ENCODE measurements at regions not wholly inside any gene's neighbourhood (a gene's known extent, or its start where the extent isn't known, plus 50 kb on each side); places are given as distances from the start of the nearest gene placed in this dataset.

DNA sequence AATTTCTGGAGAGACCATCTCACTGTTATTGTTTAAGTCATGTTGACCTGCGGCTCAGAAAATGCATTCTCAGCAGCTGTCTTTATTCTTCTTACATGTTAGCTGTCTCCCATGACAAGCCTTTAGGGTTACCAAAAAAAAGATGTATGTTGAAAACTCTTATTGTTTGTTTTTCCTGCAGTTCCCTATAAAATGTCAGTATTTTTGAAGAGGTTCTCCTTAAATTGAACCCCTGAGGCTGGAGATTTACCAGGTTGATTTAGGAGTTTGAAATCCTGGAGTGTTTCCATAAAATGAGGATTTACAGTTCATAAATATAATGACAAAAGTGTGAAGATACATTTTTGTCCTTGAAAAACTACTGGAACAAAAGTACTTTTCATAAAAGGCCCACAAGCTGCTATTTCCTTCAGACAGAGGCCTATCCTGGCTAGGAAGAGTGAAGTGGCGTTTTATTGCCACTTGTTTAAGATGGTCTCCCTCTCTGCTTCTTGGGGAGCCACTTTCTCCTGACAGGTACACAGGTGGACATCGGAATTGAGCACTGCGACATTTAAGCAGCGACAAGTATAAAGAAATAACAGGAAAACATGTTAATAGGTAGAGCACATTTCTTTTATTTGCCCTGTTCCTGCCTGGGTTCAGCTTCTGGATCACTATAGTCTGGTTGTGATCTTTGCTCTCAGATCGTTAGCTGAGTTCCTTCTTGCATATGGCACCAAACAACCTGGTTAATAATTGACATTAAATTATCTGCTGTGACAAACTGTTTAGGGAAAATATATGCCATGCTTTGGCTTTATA lies 344.8 kb upstream of the RPS23 start (continued):
- peak; percentile 64 for TF ChIP-seq ASH2L (IDR thresholded peaks at IDR 0.05; ENCODE audit: insufficient read length, low read depth, low read length)
- no peak for TF ChIP-seq HHEX (CRISPR knock-in tag; IDR thresholded peaks at IDR 0.05)
- no peak for TF ChIP-seq ZFP36L1 (CRISPR knock-in tag; IDR thresholded peaks at IDR 0.05)
- no peak for TF ChIP-seq GATAD1 (CRISPR knock-in tag; IDR thresholded peaks at IDR 0.05)
- peak; percentile 49; the same call in 1 of the 2 replicates for TF ChIP-seq ERF (CRISPR knock-in tag; IDR thresholded peaks at IDR 0.05)
- peak; percentile 68; the same call in 1 of the 2 replicates for TF ChIP-seq HNRNPUL1 (IDR thresholded peaks at IDR 0.05; ENCODE audit: low read depth, low read length)
- TF ChIP-seq AHDC1 (CRISPR knock-in tag; IDR thresholded peaks at IDR 0.05; ENCODE audit: borderline replicate concordance) = peak; percentile 73; the same call in 1 of the 2 replicates
- no peak for TF ChIP-seq FOXP1 (IDR thresholded peaks at IDR 0.05)
- peak; percentile 48; the same call in 1 of the 2 replicates for TF ChIP-seq FOXP1 (CRISPR knock-in tag; IDR thresholded peaks at IDR 0.05)
- TF ChIP-seq ZNF331 (CRISPR knock-in tag; IDR thresholded peaks at IDR 0.05) = peak; percentile 60; the same call in 1 of the 2 replicates
- TF ChIP-seq TOPORS (CRISPR knock-in tag; IDR thresholded peaks at IDR 0.05) = no peak
- TF ChIP-seq FIP1L1 (IDR thresholded peaks at IDR 0.05; ENCODE audit: borderline replicate concordance, insufficient read depth, low read depth, low read length) = no peak
- no peak for TF ChIP-seq ZBTB1 (CRISPR knock-in tag; IDR thresholded peaks at IDR 0.05; ENCODE audit: borderline replicate concordance)
- TF ChIP-seq, protein P1, sequence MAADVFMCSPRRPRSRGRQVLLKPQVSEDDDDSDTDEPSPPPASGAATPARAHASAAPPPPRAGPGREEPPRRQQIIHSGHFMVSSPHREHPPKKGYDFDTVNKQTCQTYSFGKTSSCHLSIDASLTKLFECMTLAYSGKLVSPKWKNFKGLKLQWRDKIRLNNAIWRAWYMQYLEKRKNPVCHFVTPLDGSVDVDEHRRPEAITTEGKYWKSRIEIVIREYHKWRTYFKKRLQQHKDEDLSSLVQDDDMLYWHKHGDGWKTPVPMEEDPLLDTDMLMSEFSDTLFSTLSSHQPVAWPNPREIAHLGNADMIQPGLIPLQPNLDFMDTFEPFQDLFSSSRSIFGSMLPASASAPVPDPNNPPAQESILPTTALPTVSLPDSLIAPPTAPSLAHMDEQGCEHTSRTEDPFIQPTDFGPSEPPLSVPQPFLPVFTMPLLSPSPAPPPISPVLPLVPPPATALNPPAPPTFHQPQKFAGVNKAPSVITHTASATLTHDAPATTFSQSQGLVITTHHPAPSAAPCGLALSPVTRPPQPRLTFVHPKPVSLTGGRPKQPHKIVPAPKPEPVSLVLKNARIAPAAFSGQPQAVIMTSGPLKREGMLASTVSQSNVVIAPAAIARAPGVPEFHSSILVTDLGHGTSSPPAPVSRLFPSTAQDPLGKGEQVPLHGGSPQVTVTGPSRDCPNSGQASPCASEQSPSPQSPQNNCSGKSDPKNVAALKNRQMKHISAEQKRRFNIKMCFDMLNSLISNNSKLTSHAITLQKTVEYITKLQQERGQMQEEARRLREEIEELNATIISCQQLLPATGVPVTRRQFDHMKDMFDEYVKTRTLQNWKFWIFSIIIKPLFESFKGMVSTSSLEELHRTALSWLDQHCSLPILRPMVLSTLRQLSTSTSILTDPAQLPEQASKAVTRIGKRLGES (CRISPR knock-in tag; IDR thresholded peaks at IDR 0.05; ENCODE audit: borderline replicate concordance) = no peak
- TF ChIP-seq, protein P2, sequence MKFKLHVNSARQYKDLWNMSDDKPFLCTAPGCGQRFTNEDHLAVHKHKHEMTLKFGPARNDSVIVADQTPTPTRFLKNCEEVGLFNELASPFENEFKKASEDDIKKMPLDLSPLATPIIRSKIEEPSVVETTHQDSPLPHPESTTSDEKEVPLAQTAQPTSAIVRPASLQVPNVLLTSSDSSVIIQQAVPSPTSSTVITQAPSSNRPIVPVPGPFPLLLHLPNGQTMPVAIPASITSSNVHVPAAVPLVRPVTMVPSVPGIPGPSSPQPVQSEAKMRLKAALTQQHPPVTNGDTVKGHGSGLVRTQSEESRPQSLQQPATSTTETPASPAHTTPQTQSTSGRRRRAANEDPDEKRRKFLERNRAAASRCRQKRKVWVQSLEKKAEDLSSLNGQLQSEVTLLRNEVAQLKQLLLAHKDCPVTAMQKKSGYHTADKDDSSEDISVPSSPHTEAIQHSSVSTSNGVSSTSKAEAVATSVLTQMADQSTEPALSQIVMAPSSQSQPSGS (CRISPR knock-in tag; IDR thresholded peaks at IDR 0.05) = 0 out of 2 replicates have a peak, but pooled peaks have one; percentile 5
- TF ChIP-seq ZMYM4 (CRISPR knock-in tag; IDR thresholded peaks at IDR 0.05) = peak; percentile 89
- peak; percentile 50; the same call in 1 of the 2 replicates for TF ChIP-seq DMAP1 (CRISPR knock-in tag; IDR thresholded peaks at IDR 0.05)
- TF ChIP-seq FOXA3 (CRISPR knock-in tag; IDR thresholded peaks at IDR 0.05) = peak; percentile 68
- TF ChIP-seq, protein P3, sequence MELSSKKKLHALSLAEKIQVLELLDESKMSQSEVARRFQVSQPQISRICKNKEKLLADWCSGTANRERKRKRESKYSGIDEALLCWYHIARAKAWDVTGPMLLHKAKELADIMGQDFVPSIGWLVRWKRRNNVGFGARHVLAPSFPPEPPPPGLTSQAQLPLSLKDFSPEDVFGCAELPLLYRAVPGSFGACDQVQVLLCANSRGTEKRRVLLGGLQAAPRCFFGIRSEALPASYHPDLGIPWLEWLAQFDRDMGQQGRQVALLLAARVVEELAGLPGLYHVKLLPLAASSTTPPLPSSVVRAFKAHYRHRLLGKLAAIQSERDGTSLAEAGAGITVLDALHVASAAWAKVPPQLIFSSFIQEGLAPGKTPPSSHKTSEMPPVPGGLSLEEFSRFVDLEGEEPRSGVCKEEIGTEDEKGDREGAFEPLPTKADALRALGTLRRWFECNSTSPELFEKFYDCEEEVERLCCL (CRISPR knock-in tag; IDR thresholded peaks at IDR 0.05; ENCODE audit: borderline replicate concordance) = no peak

Measured in HepG2 (cell line).